HG02943 (cell line): ENCODE measurements at regions not wholly inside any gene's neighbourhood (a gene's known extent, or its start where the extent isn't known, plus 50 kb on each side); places are given as distances from the start of the nearest gene placed in this dataset.

Experiments
- ATAC-seq: cut with Tn5 transposase; IDR thresholded peaks from one replicate; pipeline ENCODE4 v1.9.1; 2021; ENCODE audit warnings: mild to moderate bottlenecking, low read depth, moderate library complexity; ENCODE audit not compliant: unreplicated experiment

GRCh38 chr14:25552826-25553225 lies 502.9 kb upstream of the STXBP6 start:
- ATAC-seq: no peak

- ATAC-seq: no peak
Observed at GRCh38 chr14:25551674-25552073, 501.7 kb upstream of the STXBP6 start.

GRCh38 chr14:25546826-25547225 lies 496.9 kb upstream of the STXBP6 start:
- ATAC-seq: no peak

GRCh38 chr14:25537846-25538455 lies 488.0 kb upstream of the STXBP6 start:
- no peak for ATAC-seq

GRCh38 chr14:25526290-25526689 lies 476.3 kb upstream of the STXBP6 start:
- ATAC-seq: no peak

- no peak for ATAC-seq
Observed at GRCh38 chr14:25522926-25523325, 473.0 kb upstream of the STXBP6 start.

GRCh38 chr14:25522116-25522515 lies 472.2 kb upstream of the STXBP6 start:
- no peak for ATAC-seq

- no peak for ATAC-seq
Observed at GRCh38 chr14:25521616-25522015, 471.7 kb upstream of the STXBP6 start.

GRCh38 chr14:25520821-25521220 lies 470.9 kb upstream of the STXBP6 start:
- ATAC-seq: no peak

GRCh38 chr14:25518364-25518763 lies 468.4 kb upstream of the STXBP6 start:
- ATAC-seq: no peak

GRCh38 chr14:25516838-25517237 lies 466.9 kb upstream of the STXBP6 start:
- no peak for ATAC-seq

GRCh38 chr14:25508845-25509244 lies 458.9 kb upstream of the STXBP6 start:
- ATAC-seq: no peak

- ATAC-seq: no peak
Observed at GRCh38 chr14:25501749-25502148, 451.8 kb upstream of the STXBP6 start.

- ATAC-seq: no peak
Observed at GRCh38 chr14:25488961-25489360, 439.0 kb upstream of the STXBP6 start.

- ATAC-seq: no peak
Observed at GRCh38 chr14:25485381-25485780, 435.4 kb upstream of the STXBP6 start.

GRCh38 chr14:25484906-25485305 lies 435.0 kb upstream of the STXBP6 start:
- ATAC-seq: no peak

GRCh38 chr14:25484235-25484634 lies 434.3 kb upstream of the STXBP6 start:
- ATAC-seq: no peak

GRCh38 chr14:25477316-25478098 lies 427.6 kb upstream of the STXBP6 start:
- ATAC-seq: no peak

- no peak for ATAC-seq
Observed at GRCh38 chr14:25472700-25473099, 422.8 kb upstream of the STXBP6 start.

GRCh38 chr14:25464772-25465171 lies 414.8 kb upstream of the STXBP6 start:
- ATAC-seq: no peak

- no peak for ATAC-seq
Observed at GRCh38 chr14:25464078-25464477, 414.1 kb upstream of the STXBP6 start.

GRCh38 chr14:25463480-25463879 lies 413.5 kb upstream of the STXBP6 start:
- no peak for ATAC-seq
